GM12892 (cell line): ENCODE measurements at regions not wholly inside any gene's neighbourhood (a gene's known extent, or its start where the extent isn't known, plus 50 kb on each side); places are given as distances from the start of the nearest gene placed in this dataset.
"Not testable (repeated sequence)": the region's sequence is repeated elsewhere in the genome, so short reads cannot be mapped to it uniquely, and the experiment has no call there.

Source experiments
- POLR2A ChIP-seq: IDR thresholded peaks from 2 replicates; pipeline ENCODE4 v1.6.1; 2011; ENCODE audit warnings: low read depth, low read length, control low read depth
- POLR2AphosphoS5 ChIP-seq: IDR thresholded peaks from 2 replicates; pipeline ENCODE4 v1.6.1; 2011; ENCODE audit warnings: low read depth, low read length, control low read depth

GRCh38 chr11:134953417-134953970 is 541.5 kb upstream of the B3GAT1 start:
- TF ChIP-seq POLR2A, POLR2AphosphoS5: not testable (repeated sequence)
